HCT116 (cell line): ENCODE measurements at regions not wholly inside any gene's neighbourhood (a gene's known extent, or its start where the extent isn't known, plus 50 kb on each side); places are given as distances from the start of the nearest gene placed in this dataset.

ENCODE experiments used
- ATAC-seq: fragments of 200-7000 bp; cut with Tn5 transposase; 2 replicates; pipeline ENCODE4 v1.9.1; 2020; ENCODE audit warnings: mild to moderate bottlenecking, moderate library complexity
- BruUV-seq: library from RNA; stranded (reverse); fragments of 400-500 nt; replicated peaks from 2 replicates; lab custom pipeline; 2021; lab: Mats Ljungman, UMichigan
- CTCF ChIA-PET: fragments of 300-600 bp; sonication (Branson Sonifier 250); formaldehyde crosslinking; loops from one replicate; lab custom pipeline; 2021; ENCODE audit warnings: antibody characterized with exemption; lab: Charles Lee
- POLR2A ChIA-PET: fragments of 300-600, 350-600 bp; sonication (Branson Sonifier 250); formaldehyde crosslinking; loops from one replicate; lab custom pipeline; 2021; ENCODE audit warnings: antibody characterized with exemption; lab: Charles Lee
- RAD21 ChIA-PET, 2 experiments: fragments of 300-600 bp; sonication (Branson Sonifier 250); formaldehyde crosslinking; loops; one replicate each; lab custom pipeline; 2023; ENCODE audit warnings: low total read pairs in 2 of 2; ENCODE audit not compliant: uncharacterized antibody in 2 of 2, unreplicated experiment in 2 of 2, low non-redundant PET in 1 of 2; lab: Charles Lee
- DNase-seq: peaks from one replicate; pipeline ENCODE4 v3.0.0-alpha.2; 2010; ENCODE audit warnings: low read depth, low spot score
- H2AFZ ChIP-seq: fragments of 200-600 bp; shearing (Covaris generic), sonication (generic); 2 replicates; pipeline ENCODE4 v1.6.1; 2017; ENCODE audit warnings: low read depth, mixed run types, mixed read lengths, antibody characterized with exemption, low read length; ENCODE audit not compliant: poor library complexity, severe bottlenecking
- H3K27ac ChIP-seq: 2 replicates; pipeline ENCODE4 v1.5.1; 2012; ENCODE audit warnings: low read depth, low read length
- H3K27me3 ChIP-seq: fragments of 200-600 bp; sonication (generic); 2 replicates; pipeline ENCODE4 v1.6.1; 2016; ENCODE audit warnings: mixed run types, low read length, mixed read lengths; ENCODE audit not compliant: insufficient read depth
- H3K36me3 ChIP-seq, 2 experiments: fragments of 200-500 bp in 1 of 2; fragments of 200-600 bp in 1 of 2; sonication (Bioruptor generic) in 1 of 2; sonication (generic) in 1 of 2; 2 replicates each; pipeline versions ENCODE4 v1.5.1 to v1.6.1; 2014 to 2016; ENCODE audit warnings: low read length in 2 of 2, inconsistent platforms in 1 of 2, mixed read lengths in 1 of 2, mixed run types in 1 of 2; ENCODE audit not compliant: insufficient read depth in 2 of 2, control insufficient read depth in 1 of 2
- H3K4me1 ChIP-seq, 2 experiments: fragments of 200-600 bp in 1 of 2; sonication (generic) in 1 of 2; 2 replicates each; pipeline versions ENCODE4 v1.5.1 to v1.6.1; 2012 to 2017; ENCODE audit warnings: low read length in 2 of 2, inconsistent platforms in 1 of 2, mild to moderate bottlenecking in 1 of 2, mixed read lengths in 1 of 2, mixed run types in 1 of 2, moderate library complexity in 1 of 2; ENCODE audit not compliant: insufficient read depth in 2 of 2, control insufficient read depth in 1 of 2
- H3K4me2 ChIP-seq: fragments of 200-600 bp; sonication (generic); 2 replicates; pipeline ENCODE4 v1.6.1; 2017; ENCODE audit warnings: mixed run types, low read length, mixed read lengths
- H3K4me3 ChIP-seq, 2 experiments: fragments of 200-600 bp in 1 of 2; sonication (generic) in 1 of 2; replicated peaks in 1 of 2; 2 replicates each; pipeline ENCODE4 v1.5.1; 2011 to 2016; ENCODE audit warnings: low read length in 2 of 2, control low read depth in 1 of 2, low read depth in 1 of 2, mild to moderate bottlenecking in 1 of 2, mixed read lengths in 1 of 2, mixed run types in 1 of 2
- H3K79me2 ChIP-seq: fragments of 200-600 bp; sonication (generic); 2 replicates; pipeline ENCODE4 v1.6.1; 2017; ENCODE audit warnings: mild to moderate bottlenecking, mixed run types, low read length, moderate library complexity, mixed read lengths; ENCODE audit not compliant: insufficient read depth
- H3K9ac ChIP-seq: fragments of 200-600 bp; sonication (generic); 2 replicates; pipeline ENCODE4 v1.6.1; 2016; ENCODE audit warnings: low read length, mixed read lengths
- H3K9me2 ChIP-seq: fragments of 200-600 bp; sonication (generic), shearing (Covaris generic); 2 replicates; pipeline ENCODE4 v1.6.1; 2017; ENCODE audit warnings: mixed run types, mild to moderate bottlenecking, moderate library complexity; ENCODE audit not compliant: insufficient read depth
- H3K9me3 ChIP-seq, 2 experiments: fragments of 200-500 bp in 1 of 2; fragments of 200-600 bp in 1 of 2; sonication (Bioruptor generic) in 1 of 2; sonication (generic) in 1 of 2; 2 replicates each; pipeline ENCODE4 v1.6.1; 2014 to 2017; ENCODE audit warnings: low read length in 2 of 2, mixed read lengths in 2 of 2, inconsistent platforms in 1 of 2, low read depth in 1 of 2, mild to moderate bottlenecking in 1 of 2, mixed run types in 1 of 2, moderate library complexity in 1 of 2; ENCODE audit not compliant: control insufficient read depth in 1 of 2, insufficient read depth in 1 of 2
- H4K20me1 ChIP-seq: fragments of 200-600 bp; sonication (generic), shearing (Covaris generic); 2 replicates; pipeline ENCODE4 v1.6.1; 2017; ENCODE audit warnings: mixed run types, mild to moderate bottlenecking, moderate library complexity; ENCODE audit not compliant: insufficient read depth
- ATF3 ChIP-seq: IDR thresholded peaks from 2 replicates; pipeline ENCODE4 v1.6.1; 2012
- CBX3 ChIP-seq: IDR thresholded peaks from 2 replicates; pipeline ENCODE4 v1.6.1; 2012; ENCODE audit warnings: low read depth
- CEBPB ChIP-seq: IDR thresholded peaks from 2 replicates; pipeline ENCODE4 v1.6.1; 2012; ENCODE audit warnings: low read depth
- EGR1 ChIP-seq: IDR thresholded peaks from 2 replicates; pipeline ENCODE4 v1.6.1; 2012; ENCODE audit warnings: low read depth
- EZH2 ChIP-seq: fragments of 200-600 bp; sonication (generic); IDR thresholded peaks from 2 replicates; pipeline ENCODE4 v1.6.1; 2017; ENCODE audit warnings: antibody characterized with exemption, mixed run types
- EZH2phosphoT487 ChIP-seq: fragments of 200-600 bp; IDR thresholded peaks from 2 replicates; pipeline ENCODE4 v1.6.1; 2018; ENCODE audit warnings: antibody characterized with exemption, borderline replicate concordance
- FOSL1 ChIP-seq: IDR thresholded peaks from 2 replicates; pipeline ENCODE4 v1.6.1; 2012; ENCODE audit warnings: low read depth
- MAX ChIP-seq: IDR thresholded peaks from 2 replicates; pipeline ENCODE4 v1.6.1; 2012
- POLR2A ChIP-seq: IDR thresholded peaks from 2 replicates; pipeline ENCODE4 v1.7.0; 2011; ENCODE audit warnings: borderline replicate concordance; ENCODE audit not compliant: insufficient read depth, insufficient read length; ENCODE audit errors: extremely low read depth
- POLR2AphosphoS5 ChIP-seq: IDR thresholded peaks from 2 replicates; pipeline ENCODE4 v1.6.1; 2011; ENCODE audit warnings: mild to moderate bottlenecking, low read depth, low read length, moderate library complexity
- RAD21 ChIP-seq: IDR thresholded peaks from 2 replicates; pipeline ENCODE4 v1.6.1; 2012; ENCODE audit warnings: low read depth, mild to moderate bottlenecking
- REST ChIP-seq: IDR thresholded peaks from 2 replicates; pipeline ENCODE4 v1.6.1; 2012; ENCODE audit warnings: low read depth
- SP1 ChIP-seq: IDR thresholded peaks from 2 replicates; pipeline ENCODE4 v1.6.1; 2012; ENCODE audit warnings: low read depth
- TCF7L2 ChIP-seq: IDR thresholded peaks from 2 replicates; pipeline ENCODE4 v1.7.0; 2011; ENCODE audit warnings: borderline replicate concordance, inconsistent platforms; ENCODE audit not compliant: insufficient read depth, insufficient read length; ENCODE audit errors: extremely low read depth
- YY1 ChIP-seq: IDR thresholded peaks from 2 replicates; pipeline ENCODE4 v1.6.1; 2011; ENCODE audit warnings: low read length, low read depth, moderate library complexity, mild to moderate bottlenecking; ENCODE audit not compliant: insufficient replicate concordance; ENCODE audit errors: extremely low read depth
- ZBTB33 ChIP-seq: IDR thresholded peaks from 2 replicates; pipeline ENCODE4 v1.6.1; 2011; ENCODE audit warnings: mild to moderate bottlenecking, low read length, moderate library complexity; ENCODE audit not compliant: insufficient replicate concordance; ENCODE audit errors: extremely low read depth
- ZFX ChIP-seq: fragments of 450-650 bp; IDR thresholded peaks from 2 replicates; pipeline ENCODE4 v1.6.1; 2017
- ZNF274 ChIP-seq: fragments of 200-500 bp; sonication (Bioruptor generic); IDR thresholded peaks from 2 replicates; pipeline ENCODE4 v1.6.1; 2014; ENCODE audit warnings: mild to moderate bottlenecking, low read depth, low read length, inconsistent platforms
- intact Hi-C: fragments of 100-400 bp; cut with micrococcal nuclease; formaldehyde crosslinking; loops from 2 replicates; pipeline ENCODE4 v1.10.0; 2022

GRCh38 chr4:125511715-125512114 lies 197.0 kb downstream of the FAT4 start (continued):
- TF ChIP-seq SP1 (no peak), EGR1 (no peak), EZH2phosphoT487 (no peak), ZBTB33 (no peak), FOSL1 (no peak), MAX (no peak), YY1 (no peak)
- TF ChIP-seq, all 23 proteins: peak for 0

GRCh38 chr4:125515016-125515415 lies 200.3 kb downstream of the FAT4 start:
- RAD21 ChIA-PET: no interaction called here
- BruUV-seq: no TSS peak
- H3K9me3 ChIP-seq: no peaks in the 10 kb centered on the region
- H3K4me1 ChIP-seq: no peaks in the 10 kb centered on the region
- no peaks in the 10 kb centered on the region for H4K20me1 ChIP-seq
- no peak overlapping the region for H3K27ac ChIP-seq
- POLR2A ChIA-PET: no interaction called here
- no peak for ATAC-seq
- no peak overlapping the region for H3K4me3 ChIP-seq
- H3K79me2 ChIP-seq: no peaks in the 10 kb centered on the region
- H3K9me2 ChIP-seq: no peaks in the 10 kb centered on the region
- no peak overlapping the region for H2AFZ ChIP-seq
- intact Hi-C loops: no loop called here
- CTCF ChIA-PET: no interaction called here
- no peak overlapping the region for H3K4me2 ChIP-seq
- no peaks in the 10 kb centered on the region for H3K36me3 ChIP-seq
- H3K27me3 ChIP-seq: no peaks in the 10 kb centered on the region
- no peak overlapping the region for H3K9ac ChIP-seq
- no peak for DNase-seq
- TF ChIP-seq CBX3: no peak
- no peak for TF ChIP-seq EZH2phosphoT487
- TF ChIP-seq CEBPB: no peak
- no peak for TF ChIP-seq ZFX
- TF ChIP-seq ATF3: no peak
- no peak for TF ChIP-seq MAX
- no peak for TF ChIP-seq POLR2AphosphoS5
- no peak for TF ChIP-seq FOSL1
- TF ChIP-seq RAD21: no peak
- TF ChIP-seq EZH2: no peak
- TF ChIP-seq ZBTB33: no peak
- TF ChIP-seq POLR2A: no peak
- TF ChIP-seq TCF7L2: no peak
- TF ChIP-seq ZNF274: no peak
- TF ChIP-seq REST: no peak
